ENCODE measurements at regions not wholly inside any gene's neighbourhood (a gene's known extent, or its start where the extent isn't known, plus 50 kb on each side); places are given as distances from the start of the nearest gene placed in this dataset.

GRCh38 chr4:108244606-108245005 is 75.9 kb upstream of the LEF1 start:
- no peak for DNase-seq (ENCODE audit: extremely low read depth, low read depth)
- TF ChIP-seq, protein P1, sequence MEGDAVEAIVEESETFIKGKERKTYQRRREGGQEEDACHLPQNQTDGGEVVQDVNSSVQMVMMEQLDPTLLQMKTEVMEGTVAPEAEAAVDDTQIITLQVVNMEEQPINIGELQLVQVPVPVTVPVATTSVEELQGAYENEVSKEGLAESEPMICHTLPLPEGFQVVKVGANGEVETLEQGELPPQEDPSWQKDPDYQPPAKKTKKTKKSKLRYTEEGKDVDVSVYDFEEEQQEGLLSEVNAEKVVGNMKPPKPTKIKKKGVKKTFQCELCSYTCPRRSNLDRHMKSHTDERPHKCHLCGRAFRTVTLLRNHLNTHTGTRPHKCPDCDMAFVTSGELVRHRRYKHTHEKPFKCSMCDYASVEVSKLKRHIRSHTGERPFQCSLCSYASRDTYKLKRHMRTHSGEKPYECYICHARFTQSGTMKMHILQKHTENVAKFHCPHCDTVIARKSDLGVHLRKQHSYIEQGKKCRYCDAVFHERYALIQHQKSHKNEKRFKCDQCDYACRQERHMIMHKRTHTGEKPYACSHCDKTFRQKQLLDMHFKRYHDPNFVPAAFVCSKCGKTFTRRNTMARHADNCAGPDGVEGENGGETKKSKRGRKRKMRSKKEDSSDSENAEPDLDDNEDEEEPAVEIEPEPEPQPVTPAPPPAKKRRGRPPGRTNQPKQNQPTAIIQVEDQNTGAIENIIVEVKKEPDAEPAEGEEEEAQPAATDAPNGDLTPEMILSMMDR (IDR thresholded peaks at IDR 0.05; ENCODE audit: low read depth, low read length) = no peak

DNA sequence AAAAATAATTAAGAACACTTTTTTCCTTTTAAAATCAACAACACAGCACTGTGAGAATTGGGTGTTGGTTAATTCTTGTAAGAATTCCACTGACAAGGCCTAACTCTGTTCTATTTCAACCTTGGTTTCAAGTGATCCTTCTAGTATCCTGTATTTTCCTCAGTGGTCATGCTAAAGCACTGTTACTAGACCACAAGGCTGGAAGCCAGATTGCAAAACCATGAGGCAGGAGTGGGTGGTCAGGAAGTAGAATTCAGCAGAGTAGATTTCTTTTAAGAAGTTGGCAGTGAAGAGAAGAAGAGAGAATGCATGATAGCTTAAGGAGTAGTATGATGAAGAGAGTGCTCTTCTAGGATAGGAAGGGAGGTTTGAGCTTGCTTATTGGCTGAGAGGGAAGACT is 71.6 kb upstream of the LEF1 start:
- no peak for DNase-seq (ENCODE audit: extremely low read depth, low read depth)
- TF ChIP-seq, protein P1 (IDR thresholded peaks at IDR 0.05; ENCODE audit: low read depth, low read length) = no peak

DNA sequence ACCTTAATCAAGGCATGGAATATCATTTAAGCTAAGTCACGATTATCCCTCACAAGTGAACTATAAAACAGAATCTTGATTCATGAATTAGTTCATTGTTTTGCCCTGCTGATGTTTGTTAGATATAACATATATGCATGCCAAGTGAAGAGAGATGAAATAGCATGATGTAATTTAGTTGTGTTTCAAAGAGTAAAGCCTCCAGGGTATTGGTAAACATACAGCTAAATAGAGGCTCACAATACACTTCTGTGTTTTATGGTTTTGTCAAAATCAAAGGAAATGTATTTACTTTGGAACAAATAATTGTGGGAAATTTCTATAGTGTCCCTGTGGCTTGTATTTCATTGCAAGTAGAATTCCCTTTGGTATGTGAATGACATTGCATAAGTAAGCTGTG is 69.0 kb upstream of the LEF1 start:
- TF ChIP-seq, protein P1 (IDR thresholded peaks at IDR 0.05; ENCODE audit: low read depth, low read length) = no peak
- no peak for DNase-seq (ENCODE audit: extremely low read depth, low read depth)

GRCh38 chr4:108236264-108236663 is 67.5 kb upstream of the LEF1 start:
- DNase-seq (ENCODE audit: extremely low read depth, low read depth) = no peak
- TF ChIP-seq, protein P1 (IDR thresholded peaks at IDR 0.05; ENCODE audit: low read depth, low read length) = no peak

DNA sequence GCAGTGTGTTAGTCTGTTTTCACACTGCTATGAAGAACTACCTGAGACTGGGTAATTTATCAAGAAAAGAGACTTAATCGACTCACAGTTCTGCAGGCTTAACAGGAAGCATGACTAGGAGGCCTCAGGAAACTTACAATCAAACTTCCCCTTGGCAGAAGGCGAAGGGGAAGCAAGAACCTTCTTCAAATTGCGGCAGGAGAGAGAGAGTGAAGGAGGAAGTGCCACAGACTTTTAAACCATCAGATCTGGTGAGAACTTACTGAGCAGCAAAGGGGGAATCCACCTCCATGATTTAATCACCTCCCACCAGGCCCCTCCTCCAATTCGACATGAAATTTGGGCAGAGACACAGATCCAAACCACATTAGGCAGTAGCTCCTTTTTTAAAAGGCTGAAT is 59.2 kb upstream of the LEF1 start:
- TF ChIP-seq, protein P1 (IDR thresholded peaks at IDR 0.05; ENCODE audit: low read depth, low read length) = no peak
- no peak for DNase-seq (ENCODE audit: extremely low read depth, low read depth)

DNA sequence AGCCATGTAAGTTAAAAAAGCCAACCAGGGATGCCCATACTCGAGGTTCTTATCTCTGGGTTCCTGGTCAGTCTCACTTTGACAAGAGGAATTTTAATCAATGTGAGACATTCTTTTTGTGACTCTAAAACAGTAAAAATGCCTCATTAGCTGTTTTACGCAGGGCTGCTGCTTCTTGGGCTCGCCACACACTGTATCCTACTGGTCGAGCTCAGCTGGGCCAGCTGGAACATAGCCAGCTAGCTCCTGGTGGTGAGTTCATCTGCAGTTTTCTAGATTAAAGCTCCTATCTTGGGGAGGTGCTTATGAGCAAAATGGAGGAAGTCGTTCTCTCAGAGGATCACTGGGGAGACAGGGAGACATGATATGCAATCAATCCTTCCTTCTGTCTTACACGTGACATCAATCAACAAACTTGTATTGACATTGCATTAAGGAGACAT is 55.9 kb upstream of the LEF1 start:
- no peak for DNase-seq (ENCODE audit: extremely low read depth, low read depth)
- TF ChIP-seq, protein P1 (IDR thresholded peaks at IDR 0.05; ENCODE audit: low read depth, low read length) = no peak

GRCh38 chr4:108223313-108223712 is 54.6 kb upstream of the LEF1 start:
- no peak for DNase-seq (ENCODE audit: extremely low read depth, low read depth)
- TF ChIP-seq, protein P1 (IDR thresholded peaks at IDR 0.05; ENCODE audit: low read depth, low read length) = no peak

All from AG09319 (cell line).